NCI-H82 treated with DMSO at 0.1 percent for 48 hours (cell line): ENCODE measurements at regions not wholly inside any gene's neighbourhood (a gene's known extent, or its start where the extent isn't known, plus 50 kb on each side); places are given as distances from the start of the nearest gene placed in this dataset.

Experiments
- DNase-seq: peaks from one replicate; lab custom pipeline; 2025; ENCODE audit not compliant: unreplicated experiment; lab: John Stamatoyannopoulos, UW

DNA sequence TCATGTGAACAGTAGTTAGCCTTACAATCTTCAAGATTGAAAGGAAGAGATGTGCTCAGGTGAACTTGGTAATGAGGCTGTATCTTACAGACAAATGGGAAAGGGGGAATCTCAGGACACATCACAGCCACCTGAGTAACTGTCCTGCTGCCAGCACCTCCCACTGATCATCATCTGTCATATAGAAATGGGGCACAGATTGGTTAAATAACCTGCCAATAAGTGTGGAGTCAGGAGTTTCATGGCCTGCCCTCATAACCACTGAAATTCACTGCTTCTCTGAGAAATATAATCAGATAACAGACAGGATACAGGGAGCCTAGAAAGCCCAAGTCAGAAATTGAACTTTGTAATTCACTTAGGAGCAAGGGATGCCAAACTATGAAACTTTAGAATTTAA, 64.9 kb upstream of the TAS2R16 start:
- no peak for DNase-seq

- no peak for DNase-seq
Measured at GRCh38 chr7:123057911-123058310, 62.4 kb upstream of the TAS2R16 start.

DNA sequence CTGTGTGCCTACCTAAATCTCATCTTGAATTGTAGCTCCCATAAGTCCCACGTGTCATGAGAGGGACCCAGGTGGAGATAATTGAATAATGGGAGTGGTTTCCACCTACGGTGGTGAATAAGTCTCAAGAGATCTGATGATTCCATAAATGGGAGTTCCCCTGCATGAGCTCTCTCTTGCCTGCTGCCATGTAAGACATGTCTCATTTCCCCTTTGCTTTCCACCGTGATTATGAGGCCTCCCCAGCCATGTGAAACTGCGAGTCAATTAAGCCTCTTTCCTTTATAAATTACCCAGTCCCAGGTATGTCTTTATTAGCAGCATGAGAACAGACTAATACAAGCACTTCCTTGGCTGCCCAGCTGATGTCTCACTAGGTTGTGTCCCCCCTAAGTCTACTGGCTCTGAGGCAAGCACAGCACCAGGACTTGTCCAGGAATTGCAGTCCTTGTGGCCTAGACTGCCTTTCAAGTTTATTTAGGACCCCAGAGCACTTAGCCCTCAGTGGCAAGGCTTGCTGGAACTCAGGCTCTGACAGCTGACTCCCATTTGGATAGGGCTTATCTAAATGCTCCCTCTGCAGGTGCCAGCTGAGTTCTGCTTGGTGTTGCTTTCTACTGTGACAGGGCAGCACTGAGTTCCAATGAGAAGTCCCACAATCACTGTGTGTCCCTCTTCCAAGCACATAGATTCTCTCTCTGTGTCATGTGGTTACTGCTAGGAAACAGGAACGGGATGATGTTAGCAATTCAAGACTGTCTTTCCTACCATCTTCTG, 59.0 kb upstream of the TAS2R16 start:
- peak; percentile 7 for DNase-seq

DNA sequence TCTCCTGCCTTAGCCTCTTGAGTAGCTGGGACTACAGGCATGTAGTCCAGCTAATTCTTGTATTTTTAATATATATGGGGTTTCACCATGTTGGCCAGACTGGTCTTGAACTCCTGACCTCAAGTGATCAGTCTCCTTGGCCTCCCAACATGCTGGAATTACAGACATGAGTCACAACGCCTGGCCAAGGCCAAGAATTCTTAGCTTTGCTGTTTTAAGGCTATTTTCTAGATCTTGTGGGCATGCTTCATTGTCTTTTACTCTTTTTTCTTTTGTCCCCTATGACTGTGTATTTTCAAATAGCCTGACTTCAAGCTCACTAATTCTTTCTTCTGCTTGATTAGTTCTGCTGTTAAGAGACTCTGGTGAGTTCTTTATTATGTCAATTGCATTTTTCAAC, 56.4 kb upstream of the TAS2R16 start:
- DNase-seq: no peak

- DNase-seq: no peak
Measured at GRCh38 chr7:123047955-123048354, 52.5 kb upstream of the TAS2R16 start.
